ENCODE measurements at regions not wholly inside any gene's neighbourhood (a gene's known extent, or its start where the extent isn't known, plus 50 kb on each side); places are given as distances from the start of the nearest gene placed in this dataset.

DNA sequence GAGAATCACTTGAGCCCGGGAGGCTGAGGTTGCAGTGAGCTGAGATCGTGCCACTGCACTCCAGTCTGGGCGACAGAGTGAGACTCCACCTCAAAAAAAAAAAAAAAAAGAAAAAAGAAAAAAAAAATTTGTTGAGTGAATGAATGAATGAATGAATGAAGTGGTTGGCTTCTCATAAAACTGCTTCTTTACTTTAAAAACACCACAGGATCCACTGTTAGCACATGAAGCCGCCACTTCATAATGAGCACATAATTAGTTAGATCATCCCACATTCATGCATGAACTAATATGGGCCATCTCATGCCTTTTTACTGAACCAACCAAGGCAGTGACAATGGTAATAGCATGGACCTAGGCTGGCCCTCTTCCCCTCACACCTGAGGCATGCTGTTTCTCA, 135.0 kb upstream of the XYLT1 start:
- H3K4me3 ChIP-seq (ENCODE audit: low read depth, low read length) = no peak overlapping the region
- TF ChIP-seq, protein P1, sequence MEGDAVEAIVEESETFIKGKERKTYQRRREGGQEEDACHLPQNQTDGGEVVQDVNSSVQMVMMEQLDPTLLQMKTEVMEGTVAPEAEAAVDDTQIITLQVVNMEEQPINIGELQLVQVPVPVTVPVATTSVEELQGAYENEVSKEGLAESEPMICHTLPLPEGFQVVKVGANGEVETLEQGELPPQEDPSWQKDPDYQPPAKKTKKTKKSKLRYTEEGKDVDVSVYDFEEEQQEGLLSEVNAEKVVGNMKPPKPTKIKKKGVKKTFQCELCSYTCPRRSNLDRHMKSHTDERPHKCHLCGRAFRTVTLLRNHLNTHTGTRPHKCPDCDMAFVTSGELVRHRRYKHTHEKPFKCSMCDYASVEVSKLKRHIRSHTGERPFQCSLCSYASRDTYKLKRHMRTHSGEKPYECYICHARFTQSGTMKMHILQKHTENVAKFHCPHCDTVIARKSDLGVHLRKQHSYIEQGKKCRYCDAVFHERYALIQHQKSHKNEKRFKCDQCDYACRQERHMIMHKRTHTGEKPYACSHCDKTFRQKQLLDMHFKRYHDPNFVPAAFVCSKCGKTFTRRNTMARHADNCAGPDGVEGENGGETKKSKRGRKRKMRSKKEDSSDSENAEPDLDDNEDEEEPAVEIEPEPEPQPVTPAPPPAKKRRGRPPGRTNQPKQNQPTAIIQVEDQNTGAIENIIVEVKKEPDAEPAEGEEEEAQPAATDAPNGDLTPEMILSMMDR (IDR thresholded peaks at IDR 0.05; ENCODE audit: low read depth, low read length) = no peak

DNA sequence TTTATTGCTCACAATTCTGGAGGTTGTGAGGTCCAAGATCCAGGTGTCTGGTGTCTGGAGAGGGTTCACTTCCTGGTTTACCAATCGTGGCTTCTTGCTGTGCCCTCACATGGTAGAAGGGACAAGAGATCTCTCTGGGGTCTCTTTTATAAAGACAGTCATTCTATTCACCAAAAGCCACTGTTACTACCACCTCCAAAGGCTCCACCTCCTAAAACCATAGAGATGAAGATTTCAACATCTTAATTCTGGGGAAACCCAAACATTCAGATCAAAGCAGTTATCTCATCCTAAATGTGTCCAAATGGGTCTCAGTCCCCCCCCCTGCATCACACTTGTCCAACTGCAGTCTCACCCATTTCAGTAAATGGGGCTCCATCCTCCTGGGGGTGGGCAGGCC, 132.9 kb upstream of the XYLT1 start:
- TF ChIP-seq, protein P1 (IDR thresholded peaks at IDR 0.05; ENCODE audit: low read depth, low read length) = no peak
- H3K4me3 ChIP-seq (ENCODE audit: low read depth, low read length) = no peak overlapping the region

DNA sequence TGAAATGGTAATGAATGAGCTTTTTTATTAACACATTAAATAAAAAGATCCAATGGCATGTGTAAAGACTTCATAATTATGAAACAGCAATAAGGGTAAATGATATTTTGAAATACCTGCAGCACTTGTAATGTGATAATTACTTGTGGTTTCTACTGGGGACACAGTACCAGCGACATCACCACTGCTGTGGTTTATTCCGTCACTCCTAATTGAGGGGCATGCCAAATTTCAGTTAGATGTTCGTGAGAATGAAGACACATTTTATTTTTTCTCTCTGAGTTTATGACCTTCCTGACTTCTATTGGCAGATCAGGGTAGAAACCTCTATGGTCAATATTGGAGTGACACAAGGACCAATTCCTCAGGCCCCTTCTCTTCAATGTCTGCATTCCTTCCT, 131.9 kb upstream of the XYLT1 start:
- TF ChIP-seq, protein P1 (IDR thresholded peaks at IDR 0.05; ENCODE audit: low read depth, low read length) = no peak
- H3K4me3 ChIP-seq (ENCODE audit: low read depth, low read length) = no peak overlapping the region

DNA sequence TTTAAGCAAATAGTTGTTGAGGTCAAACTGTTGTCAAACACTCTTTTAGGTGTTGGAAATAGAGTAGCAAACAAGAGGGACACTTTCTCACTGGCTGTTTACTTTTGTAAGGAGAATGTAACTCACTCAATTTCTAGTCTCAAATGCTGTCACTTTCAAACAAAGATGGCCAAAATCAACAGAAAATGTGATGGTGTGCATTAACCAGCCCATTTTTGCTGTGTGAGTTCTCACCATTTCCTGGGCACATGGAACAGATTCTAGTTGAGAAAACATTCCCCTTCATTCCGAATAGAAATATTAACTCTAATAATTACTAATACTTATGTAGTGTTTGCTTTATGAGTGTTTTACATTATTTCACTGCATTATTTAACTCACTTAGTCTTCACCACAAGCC, 128.2 kb upstream of the XYLT1 start:
- no peak overlapping the region for H3K4me3 ChIP-seq (ENCODE audit: low read depth, low read length)
- TF ChIP-seq, protein P1 (IDR thresholded peaks at IDR 0.05; ENCODE audit: low read depth, low read length) = no peak

DNA sequence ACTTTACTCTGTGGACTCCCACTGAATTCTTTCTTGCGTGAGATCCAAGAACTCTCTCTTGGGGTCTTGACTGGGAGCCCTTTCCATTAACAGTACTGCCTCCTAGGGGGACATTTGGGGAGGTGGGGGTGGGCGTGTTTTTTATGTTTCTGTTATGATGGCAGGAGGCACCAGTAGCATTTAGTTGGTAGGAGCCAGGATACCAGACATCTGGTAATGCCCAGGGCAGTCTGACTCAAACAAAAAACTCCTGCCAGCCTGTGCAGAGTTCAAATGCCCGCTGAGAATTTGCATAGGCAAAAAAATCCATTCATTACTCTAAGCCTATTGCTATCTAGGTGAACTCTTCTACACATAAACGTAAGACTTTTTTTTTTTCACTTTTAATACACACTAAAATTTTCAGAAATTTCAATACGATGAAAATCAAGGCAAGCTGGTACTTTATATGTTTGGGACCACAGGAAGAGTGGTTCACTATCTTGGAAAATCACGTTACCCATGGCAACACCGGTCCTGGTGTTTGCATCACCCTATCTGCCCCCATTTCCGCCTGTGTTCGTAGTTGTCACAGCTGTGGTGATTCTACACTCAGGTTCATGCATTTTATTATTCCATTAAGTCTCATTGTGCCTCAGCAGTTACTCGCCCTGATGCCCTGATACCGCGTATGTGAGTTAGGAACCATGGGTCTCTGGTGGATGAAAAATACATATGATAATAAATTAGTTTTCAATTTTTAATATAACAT, 121.1 kb upstream of the XYLT1 start:
- H3K4me3 ChIP-seq (ENCODE audit: low read depth, low read length) = no peak overlapping the region; the same call in 1 of the 2 replicates
- TF ChIP-seq, protein P1 (IDR thresholded peaks at IDR 0.05; ENCODE audit: low read depth, low read length) = no peak

DNA sequence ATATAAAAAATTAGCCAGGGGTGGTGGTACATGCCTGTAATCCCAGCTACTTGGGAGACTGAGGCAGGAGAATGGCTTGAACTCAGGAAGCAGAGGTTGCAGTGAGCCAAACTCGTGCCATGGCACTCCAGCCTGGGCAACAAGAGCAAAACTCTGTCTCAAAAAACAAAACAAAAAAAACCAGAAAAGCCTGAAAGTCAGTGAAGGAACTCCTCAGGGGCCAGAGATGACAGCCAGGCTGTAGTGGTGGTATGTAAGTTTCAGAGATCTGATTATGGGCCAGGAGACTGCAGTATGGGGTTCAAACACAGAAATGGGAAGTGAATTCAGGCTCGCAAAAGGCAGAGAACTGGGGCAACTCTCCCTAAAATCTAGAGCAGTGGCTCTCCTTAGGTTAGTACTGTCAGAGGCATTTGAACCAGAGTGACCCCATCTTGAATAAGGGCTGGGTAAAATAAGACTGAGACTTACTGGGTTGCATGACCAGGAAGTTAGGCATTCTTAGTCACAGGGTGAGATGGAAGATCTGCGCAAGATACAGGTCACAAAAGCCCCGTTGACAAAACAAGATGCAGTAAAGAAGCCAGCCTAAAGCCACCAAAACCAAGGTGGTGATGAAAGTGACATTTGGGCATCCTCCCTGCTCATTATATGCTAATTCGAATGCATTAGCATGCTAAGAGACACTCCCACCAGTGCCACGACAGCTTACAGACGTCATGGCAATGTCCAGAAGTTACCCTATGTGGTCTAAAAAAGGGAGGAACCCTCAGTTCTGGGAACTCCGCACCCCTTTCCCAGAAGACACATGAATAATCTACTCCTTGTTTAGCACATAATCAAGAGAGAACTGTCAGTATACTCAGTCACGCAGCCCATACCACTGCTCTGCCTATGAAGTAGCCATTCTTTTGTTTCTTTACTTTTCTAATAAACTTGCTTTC, 120.2 kb upstream of the XYLT1 start:
- TF ChIP-seq, protein P1 (IDR thresholded peaks at IDR 0.05; ENCODE audit: low read depth, low read length) = no peak
- no peak overlapping the region; the same call in 1 of the 2 replicates for H3K4me3 ChIP-seq (ENCODE audit: low read depth, low read length)

DNA sequence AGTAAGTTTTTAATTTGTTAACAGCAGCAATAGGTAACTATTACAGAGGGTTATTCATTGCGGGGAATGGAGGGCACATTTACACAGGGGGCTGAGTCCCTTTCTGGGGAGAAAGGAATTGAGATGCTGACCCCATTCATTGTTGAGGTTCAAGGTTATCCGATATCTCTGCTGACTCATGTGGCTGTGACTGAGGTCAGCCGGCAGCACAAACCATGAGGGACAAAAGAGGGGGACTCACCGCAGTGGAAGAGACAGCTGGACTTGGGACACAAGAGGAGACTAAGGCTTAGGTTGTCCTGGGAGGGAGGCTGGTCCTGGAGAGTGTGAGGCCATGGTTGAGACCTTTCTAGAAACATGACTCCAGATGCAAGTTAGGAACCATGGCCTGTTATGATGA, 119.1 kb upstream of the XYLT1 start:
- TF ChIP-seq, protein P1 (IDR thresholded peaks at IDR 0.05; ENCODE audit: low read depth, low read length) = no peak

More for the DNA sequence above, 119.1 kb upstream of the XYLT1 start:
- no peak overlapping the region for H3K4me3 ChIP-seq (ENCODE audit: low read depth, low read length)

All from WI38 (cell line).